GM18867 (cell line): ENCODE measurements at regions not wholly inside any gene's neighbourhood (a gene's known extent, or its start where the extent isn't known, plus 50 kb on each side); places are given as distances from the start of the nearest gene placed in this dataset.

Source experiments
- ATAC-seq: cut with Tn5 transposase; IDR thresholded peaks from one replicate; pipeline ENCODE4 v1.9.1; 2021; ENCODE audit warnings: mild to moderate bottlenecking, moderate library complexity; ENCODE audit not compliant: unreplicated experiment

DNA sequence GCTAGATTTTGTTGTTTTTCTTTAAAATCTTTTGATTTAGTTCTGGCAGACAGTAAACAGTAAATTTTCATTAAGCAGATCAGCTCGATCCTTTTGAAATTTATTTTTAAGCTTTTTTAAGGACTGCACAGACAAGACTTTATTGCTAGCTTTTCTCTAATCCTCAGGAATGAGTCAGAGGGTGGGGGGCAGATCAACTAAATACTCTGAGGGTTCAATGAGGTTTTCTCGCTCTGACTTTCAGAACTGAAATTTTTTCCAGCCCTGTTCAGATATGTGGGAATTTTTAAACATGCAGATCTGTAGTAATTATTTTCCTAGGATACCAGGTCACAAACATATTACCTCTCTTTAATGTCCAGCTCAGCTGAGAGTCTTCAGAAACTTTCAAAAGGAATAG is 977.2 kb downstream of the CDH11 start:
- ATAC-seq = no peak

- no peak for ATAC-seq
Observed at GRCh38 chr16:64138621-64139020, 983.2 kb downstream of the CDH11 start.

GRCh38 chr16:64138006-64138405 is 983.9 kb downstream of the CDH11 start:
- no peak for ATAC-seq

DNA sequence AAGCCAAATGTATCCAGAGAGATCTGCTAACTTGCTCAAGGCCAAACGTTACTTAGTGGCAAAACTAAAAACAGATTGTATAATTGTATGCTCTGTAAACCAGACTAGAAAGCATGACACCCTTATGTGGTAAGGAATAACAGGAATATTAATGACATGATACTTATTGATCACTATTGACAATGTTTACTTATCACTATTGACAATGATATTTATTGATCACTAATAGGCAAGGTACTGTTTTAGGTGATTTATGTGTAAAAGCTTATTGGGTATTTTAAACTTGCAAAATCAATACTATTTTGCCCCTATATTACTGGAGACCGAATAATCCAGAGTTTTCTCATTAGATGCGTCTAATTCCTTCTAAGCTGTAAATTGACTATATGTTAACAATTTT is 985.1 kb downstream of the CDH11 start:
- ATAC-seq = no peak

GRCh38 chr16:64136314-64136713 is 985.5 kb downstream of the CDH11 start:
- ATAC-seq = no peak

DNA sequence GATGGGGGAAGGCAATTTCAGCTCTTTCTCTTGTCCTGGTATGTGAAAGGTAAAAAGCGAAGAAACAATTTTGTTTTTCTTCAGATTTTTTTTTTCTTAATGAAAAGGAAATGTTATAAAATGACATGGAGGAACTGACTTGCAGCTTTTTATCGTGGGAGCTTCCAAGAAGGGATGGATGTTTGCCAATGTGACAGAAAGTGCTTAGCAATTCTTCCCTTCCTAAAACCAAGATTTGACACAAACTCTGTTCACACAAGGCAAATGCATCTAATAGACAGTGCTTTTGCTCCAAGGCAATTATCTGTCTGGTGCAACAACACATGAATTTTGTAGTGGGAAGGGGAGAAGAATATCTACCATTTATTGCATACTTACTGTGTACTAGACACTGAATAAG is 988.5 kb downstream of the CDH11 start:
- ATAC-seq = no peak

GRCh38 chr16:64132759-64133361 is 989.0 kb downstream of the CDH11 start:
- ATAC-seq = no peak

DNA sequence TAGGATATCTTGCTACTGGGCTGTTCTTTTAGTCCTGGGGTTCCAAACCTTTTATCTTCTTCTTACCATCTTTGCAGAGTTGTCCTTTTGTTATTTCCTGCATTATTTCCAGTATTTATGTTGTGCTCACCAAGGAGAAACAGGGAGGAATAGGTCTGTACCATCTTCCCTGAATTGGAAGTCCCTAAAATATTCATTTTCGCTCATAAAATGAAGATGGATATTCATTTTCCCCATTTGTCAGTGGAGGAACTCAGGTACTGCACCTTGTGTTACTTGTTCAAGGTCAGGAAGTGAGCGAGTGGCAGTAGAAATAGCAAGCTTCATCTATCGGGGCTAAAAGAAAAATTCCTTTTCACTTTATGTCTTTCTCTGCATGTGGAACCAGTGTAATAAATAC is 989.7 kb downstream of the CDH11 start:
- no peak for ATAC-seq

DNA sequence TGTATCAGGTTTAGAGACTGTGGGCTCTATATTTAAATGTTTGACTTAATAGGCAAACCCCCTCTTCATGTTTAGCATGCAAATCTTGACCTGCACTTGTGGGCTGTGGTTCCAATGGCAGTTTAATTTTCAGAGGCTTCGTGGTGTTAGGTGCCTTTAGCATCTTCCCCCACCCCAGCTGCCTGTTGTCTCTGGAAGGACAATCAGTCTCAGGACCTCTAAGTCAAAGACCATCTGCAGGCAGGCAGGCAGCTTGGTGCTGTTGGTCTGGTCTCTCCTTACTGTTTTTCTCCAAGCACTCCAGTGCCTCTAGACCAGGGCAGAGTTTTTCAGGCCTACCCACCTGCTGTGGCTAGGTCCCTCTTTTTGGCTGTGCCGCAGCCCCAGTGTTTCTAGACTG is 990.4 kb downstream of the CDH11 start:
- ATAC-seq = no peak

DNA sequence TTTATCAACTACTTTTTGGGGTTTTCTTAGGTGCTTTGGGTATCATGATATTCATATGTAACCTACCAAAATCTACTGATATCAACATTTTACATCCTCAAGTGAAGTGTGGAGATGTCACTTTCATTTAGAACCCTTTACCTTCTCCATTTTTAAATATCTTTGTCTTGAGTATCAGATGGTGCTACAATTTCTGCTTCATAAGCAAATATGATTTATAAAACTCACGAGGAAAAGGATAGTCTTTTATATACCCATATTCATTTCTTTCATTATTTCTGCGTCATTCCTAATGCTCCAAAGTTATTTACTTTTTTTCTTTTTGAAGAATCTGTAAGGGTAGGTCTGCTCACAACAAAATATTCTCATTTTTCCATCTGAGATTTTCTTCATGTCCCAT is 991.7 kb downstream of the CDH11 start:
- no peak for ATAC-seq

DNA sequence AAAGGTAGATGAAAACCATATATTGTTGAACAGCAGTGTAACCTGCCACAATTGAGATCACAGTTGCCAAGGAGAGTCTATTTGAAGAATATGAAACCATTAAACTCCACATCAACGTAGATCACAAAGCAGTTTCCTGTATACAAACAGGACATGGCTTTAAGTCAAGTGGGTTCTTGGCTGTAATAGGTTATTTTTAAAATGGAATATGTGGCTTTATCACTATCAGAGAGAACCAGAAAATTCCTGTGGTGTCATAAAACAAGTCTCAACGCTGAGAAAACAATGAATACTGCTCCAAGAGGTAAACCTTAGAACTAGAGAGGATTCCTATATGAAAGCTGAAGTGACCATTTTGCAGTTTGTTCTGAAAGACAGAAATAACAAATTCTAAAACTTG is 999.7 kb downstream of the CDH11 start:
- no peak for ATAC-seq

GRCh38 chr16:64121473-64121872 is 1000.4 kb downstream of the CDH11 start:
- ATAC-seq = no peak

- no peak for ATAC-seq
Observed at GRCh38 chr16:64116151-64116550, 1005.7 kb downstream of the CDH11 start.

GRCh38 chr16:64109241-64109640 is 1012.6 kb downstream of the CDH11 start:
- no peak for ATAC-seq

DNA sequence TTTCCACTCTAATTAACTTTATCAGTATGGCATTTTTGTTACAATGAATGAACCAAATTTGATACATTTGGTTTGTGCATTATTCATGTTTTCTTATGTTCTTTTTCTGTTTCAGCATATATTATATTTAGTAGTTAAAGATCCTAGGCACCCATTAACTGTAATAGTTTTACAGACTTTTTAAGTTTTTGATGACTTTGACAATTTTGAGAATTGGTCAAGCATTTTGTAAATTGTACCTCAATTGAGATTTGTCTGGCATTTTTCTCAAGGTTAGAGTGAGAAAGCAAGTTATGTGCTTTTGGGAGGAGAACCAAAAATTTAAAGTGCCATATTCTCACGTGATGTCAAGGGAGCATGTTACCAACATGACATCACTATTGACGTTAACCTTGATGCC is 1019.2 kb downstream of the CDH11 start:
- no peak for ATAC-seq

GRCh38 chr16:64098451-64098850 is 1023.4 kb downstream of the CDH11 start:
- ATAC-seq = no peak

DNA sequence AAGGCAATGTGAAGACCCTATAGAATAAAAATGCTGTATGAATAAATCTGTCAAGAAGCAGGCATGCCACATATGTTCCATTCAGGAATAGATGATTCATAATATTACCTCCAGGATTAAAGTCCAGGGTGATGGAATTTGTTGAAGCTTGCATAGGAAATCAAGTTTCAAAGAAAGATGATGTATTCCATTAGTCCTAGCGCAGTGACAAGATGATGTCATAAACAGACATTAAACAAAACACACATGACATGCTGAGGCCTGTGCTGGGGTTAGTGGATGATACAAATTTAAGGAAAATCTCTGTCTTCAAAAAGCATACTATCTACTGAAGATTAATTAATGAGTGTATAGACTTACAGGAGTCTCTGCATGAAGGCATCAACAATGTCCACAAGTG is 1025.2 kb downstream of the CDH11 start:
- no peak for ATAC-seq

DNA sequence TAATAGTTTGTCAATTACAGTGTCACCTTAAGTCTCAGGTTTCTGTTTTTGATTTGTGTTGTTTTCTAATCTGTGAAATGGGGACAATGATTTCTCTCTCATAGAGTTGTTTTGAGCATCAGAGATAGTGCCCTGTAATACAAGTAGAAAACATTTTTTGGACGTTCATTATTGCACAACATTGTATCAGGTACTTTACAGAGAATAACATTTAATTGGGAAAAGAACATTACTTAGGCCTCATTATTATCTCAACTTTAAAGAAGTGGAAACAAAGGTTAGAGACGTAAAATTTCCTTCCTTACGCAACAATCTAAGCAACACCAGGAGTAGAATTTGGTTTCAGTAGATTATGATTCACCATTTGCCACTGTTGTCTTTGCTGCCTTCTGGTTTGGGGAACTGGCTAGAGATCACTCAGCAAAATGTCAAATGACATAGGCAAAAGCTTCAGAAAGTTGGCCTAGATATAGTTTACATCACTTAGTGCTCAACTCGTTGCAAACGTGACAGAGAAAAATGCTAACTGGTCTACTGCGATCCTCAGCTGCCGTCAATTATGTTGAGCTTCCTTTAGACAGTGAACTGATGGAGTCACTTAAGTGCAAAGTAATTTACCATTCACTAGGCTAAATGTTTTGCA is 1026.8 kb downstream of the CDH11 start:
- no peak for ATAC-seq

DNA sequence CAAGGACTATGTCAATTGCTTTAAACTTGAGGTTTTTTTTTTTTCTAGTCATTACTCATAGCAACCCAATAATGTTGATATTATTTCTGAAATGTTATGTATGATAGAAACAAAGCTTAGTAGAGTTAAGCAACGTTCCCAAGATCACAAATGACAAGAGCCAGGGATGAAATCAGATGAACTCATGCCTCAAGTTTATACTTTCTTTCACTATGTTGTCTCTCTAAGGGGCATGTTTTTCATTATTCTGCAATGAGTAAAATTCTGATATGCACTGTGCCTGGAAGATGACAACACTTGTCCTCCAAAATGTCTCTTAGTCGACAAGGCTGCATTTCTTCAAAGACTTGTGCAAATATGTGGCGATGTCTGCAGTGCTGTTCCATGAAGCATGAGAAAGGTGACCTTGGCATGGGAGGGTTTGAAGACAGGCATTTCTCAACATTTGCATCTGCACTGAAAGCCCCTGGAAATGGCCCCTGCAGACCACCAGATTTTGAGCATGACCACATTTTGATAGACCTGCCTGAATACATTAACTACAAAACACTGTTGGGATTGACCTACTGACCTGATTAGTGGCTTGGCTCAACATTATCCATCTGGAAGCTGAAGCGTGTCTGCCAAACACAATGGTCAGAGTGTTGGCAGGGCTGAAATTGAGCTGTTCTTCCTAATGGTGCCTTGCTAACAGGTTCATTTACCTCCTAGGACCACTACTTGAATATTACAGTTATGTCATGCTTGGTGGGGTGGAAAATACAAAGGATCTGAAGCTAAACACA is 1027.5 kb downstream of the CDH11 start:
- ATAC-seq = no peak

- ATAC-seq = no peak
Observed at GRCh38 chr16:64092271-64092670, 1029.6 kb downstream of the CDH11 start.

GRCh38 chr16:64090327-64090726 is 1031.5 kb downstream of the CDH11 start:
- ATAC-seq = no peak

DNA sequence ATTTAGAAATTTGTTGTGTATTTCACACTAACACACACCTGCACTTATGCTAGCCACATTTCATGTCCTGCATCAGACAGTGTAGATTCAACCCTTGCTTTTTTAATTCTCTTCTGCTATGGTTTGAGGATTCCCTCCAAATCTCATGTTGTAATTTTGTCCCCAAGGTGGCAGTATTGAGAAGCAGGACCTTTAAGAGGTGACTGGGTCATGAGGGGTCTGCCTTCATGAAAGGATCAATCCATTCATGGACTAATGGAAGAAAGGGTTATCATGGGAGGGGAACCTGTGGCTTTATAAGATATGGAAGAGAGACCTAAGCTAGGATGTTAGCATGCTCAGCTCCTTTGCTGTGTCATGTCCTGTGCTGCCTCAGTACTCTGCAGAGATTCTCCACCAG is 1032.2 kb downstream of the CDH11 start:
- no peak for ATAC-seq
